ENCODE measurements at regions not wholly inside any gene's neighbourhood (a gene's known extent, or its start where the extent isn't known, plus 50 kb on each side); places are given as distances from the start of the nearest gene placed in this dataset.

DNA sequence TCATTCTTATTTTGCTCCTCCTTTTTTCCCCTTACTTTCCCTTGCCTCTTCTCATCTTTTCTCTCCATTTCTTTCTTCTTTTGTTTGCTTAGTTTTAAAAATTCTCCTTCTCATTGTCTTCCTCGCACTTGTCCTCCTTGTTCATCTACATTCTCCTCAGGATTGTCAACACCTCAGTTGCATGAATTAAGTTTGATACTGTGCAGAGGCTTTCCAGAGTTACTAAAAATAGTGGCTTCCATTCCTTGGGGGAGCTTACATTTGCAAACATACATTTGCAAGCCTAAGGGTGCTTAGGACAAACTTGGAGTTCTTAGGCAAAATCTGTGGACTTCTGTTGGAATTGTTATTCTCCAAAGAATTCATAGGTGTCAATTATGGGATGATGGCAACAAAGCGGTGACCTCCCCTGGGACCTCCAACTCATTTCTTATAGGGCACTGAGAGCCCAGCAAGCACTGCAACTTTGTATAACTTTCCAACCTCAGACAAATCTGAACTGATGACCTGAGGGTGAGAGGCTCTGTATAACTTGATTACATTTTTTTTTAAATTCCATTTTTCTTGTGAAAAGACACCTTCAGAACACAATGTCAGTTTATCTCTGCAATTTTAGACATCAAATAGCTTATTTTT lies 371.4 kb downstream of the TMEM38B start:
- CTCF ChIA-PET (ENCODE audit: unreplicated experiment) = no interaction called here
- DNase-seq (ENCODE audit: low spot score) = no peak
- no peaks in the 10 kb centered on the region for H3K79me2 ChIP-seq (ENCODE audit: insufficient read depth, low read depth, low read length)
- no peaks in the 10 kb centered on the region for H3K9me2 ChIP-seq (ENCODE audit: insufficient read depth, low read length)
- H4K20me1 ChIP-seq (ENCODE audit: insufficient read depth, low read length) = no peaks in the 10 kb centered on the region
- intact Hi-C loops (cut with micrococcal nuclease; ENCODE audit: unreplicated experiment) = no loop called here
- H3K36me3 ChIP-seq (ENCODE audit: insufficient read depth, low read length) = no peaks in the 10 kb centered on the region
- TF ChIP-seq EZH2phosphoT487 (IDR thresholded peaks at IDR 0.05; ENCODE audit: borderline replicate concordance, low read depth, low read length) = no peak
- TF ChIP-seq, protein P1, sequence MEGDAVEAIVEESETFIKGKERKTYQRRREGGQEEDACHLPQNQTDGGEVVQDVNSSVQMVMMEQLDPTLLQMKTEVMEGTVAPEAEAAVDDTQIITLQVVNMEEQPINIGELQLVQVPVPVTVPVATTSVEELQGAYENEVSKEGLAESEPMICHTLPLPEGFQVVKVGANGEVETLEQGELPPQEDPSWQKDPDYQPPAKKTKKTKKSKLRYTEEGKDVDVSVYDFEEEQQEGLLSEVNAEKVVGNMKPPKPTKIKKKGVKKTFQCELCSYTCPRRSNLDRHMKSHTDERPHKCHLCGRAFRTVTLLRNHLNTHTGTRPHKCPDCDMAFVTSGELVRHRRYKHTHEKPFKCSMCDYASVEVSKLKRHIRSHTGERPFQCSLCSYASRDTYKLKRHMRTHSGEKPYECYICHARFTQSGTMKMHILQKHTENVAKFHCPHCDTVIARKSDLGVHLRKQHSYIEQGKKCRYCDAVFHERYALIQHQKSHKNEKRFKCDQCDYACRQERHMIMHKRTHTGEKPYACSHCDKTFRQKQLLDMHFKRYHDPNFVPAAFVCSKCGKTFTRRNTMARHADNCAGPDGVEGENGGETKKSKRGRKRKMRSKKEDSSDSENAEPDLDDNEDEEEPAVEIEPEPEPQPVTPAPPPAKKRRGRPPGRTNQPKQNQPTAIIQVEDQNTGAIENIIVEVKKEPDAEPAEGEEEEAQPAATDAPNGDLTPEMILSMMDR (conservative IDR thresholded peaks at IDR 0.05; ENCODE audit: low read length) = no peak
- H3K4me2 ChIP-seq (ENCODE audit: low read length) = no peak overlapping the region
- no TSS peak for BruUV-seq (replicated peaks)
- H2AFZ ChIP-seq (ENCODE audit: low read length) = no peak overlapping the region
- no peaks in the 10 kb centered on the region for H3K4me1 ChIP-seq (ENCODE audit: insufficient read depth, low read length, poor library complexity, severe bottlenecking)
- H3K27ac ChIP-seq (ENCODE audit: low read depth, low read length, poor library complexity, severe bottlenecking) = no peak overlapping the region
- POLR2A ChIA-PET = no interaction called here
- no peak overlapping the region for H3K4me3 ChIP-seq (ENCODE audit: low read depth, low read length, poor library complexity, severe bottlenecking)
- H3K9me3 ChIP-seq (ENCODE audit: low read length) = no peaks in the 10 kb centered on the region

DNA sequence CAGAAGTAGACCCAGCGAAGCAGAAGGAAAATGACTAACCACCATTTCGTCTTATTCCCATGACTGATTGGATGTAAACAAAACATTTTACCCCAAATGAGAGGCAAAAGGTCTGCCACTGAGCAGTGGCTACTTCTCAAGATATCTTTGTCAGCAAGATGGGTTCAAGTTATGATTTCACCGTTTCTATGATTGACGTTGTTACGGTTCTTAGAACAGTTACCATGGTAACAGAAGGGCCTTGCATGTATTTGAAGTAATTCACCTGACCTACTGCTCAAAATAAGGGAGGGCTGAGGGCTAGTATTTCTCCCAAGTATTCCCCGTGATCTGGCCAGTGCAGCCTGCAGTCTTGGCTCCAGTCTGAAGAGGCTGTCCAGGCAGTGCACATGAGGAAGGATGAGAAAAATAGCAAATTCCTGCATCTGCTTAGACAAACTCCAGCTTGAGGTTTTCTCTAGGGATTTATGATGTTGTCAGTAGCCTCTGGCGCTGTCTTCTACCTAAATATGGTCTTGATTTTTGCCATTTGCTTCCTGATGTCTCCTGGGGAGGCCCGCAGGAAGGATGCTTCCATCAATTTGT lies 372.7 kb downstream of the TMEM38B start:
- H3K4me2 ChIP-seq (ENCODE audit: low read length) = no peak overlapping the region
- H2AFZ ChIP-seq (ENCODE audit: low read length) = no peak overlapping the region
- no TSS peak for BruUV-seq (replicated peaks)
- H3K4me3 ChIP-seq (ENCODE audit: low read depth, low read length, poor library complexity, severe bottlenecking) = no peak overlapping the region
- H3K9me2 ChIP-seq (ENCODE audit: insufficient read depth, low read length) = no peaks in the 10 kb centered on the region
- no peaks in the 10 kb centered on the region for H3K4me1 ChIP-seq (ENCODE audit: insufficient read depth, low read length, poor library complexity, severe bottlenecking)
- TF ChIP-seq, protein P1 (conservative IDR thresholded peaks at IDR 0.05; ENCODE audit: low read length) = no peak
- no peak for TF ChIP-seq EZH2phosphoT487 (IDR thresholded peaks at IDR 0.05; ENCODE audit: borderline replicate concordance, low read depth, low read length)
- no peaks in the 10 kb centered on the region for H3K79me2 ChIP-seq (ENCODE audit: insufficient read depth, low read depth, low read length)
- no peak for DNase-seq (ENCODE audit: low spot score)
- H4K20me1 ChIP-seq (ENCODE audit: insufficient read depth, low read length) = no peaks in the 10 kb centered on the region
- H3K9me3 ChIP-seq (ENCODE audit: low read length) = no peaks in the 10 kb centered on the region
- no peak overlapping the region for H3K27ac ChIP-seq (ENCODE audit: low read depth, low read length, poor library complexity, severe bottlenecking)
- CTCF ChIA-PET (ENCODE audit: unreplicated experiment) = no interaction called here
- intact Hi-C loops (cut with micrococcal nuclease; ENCODE audit: unreplicated experiment) = no loop called here
- H3K36me3 ChIP-seq (ENCODE audit: insufficient read depth, low read length) = no peaks in the 10 kb centered on the region
- POLR2A ChIA-PET = no interaction called here

DNA sequence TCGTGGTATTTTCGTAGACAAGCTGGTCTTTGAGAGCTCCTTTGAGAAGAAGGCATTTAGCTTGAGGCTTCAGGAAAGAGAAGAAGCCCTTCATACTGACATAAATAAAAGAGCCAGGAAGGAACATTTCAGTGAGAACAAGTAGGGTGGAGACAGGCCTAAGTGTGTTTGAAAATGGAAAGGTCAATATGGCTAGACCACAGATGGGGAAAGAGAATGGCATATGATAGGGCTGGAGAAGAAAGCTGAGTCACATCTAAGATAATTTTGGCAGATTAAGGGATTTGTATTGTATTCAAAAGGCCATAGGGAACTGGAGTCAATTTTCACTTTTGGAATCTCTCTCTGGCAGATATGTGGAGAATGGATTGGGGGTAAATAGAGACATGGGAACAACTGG lies 374.9 kb downstream of the TMEM38B start:
- Histone ChIP-seq H3K36me3 (ENCODE audit: insufficient read depth, low read length) (no peaks in the 10 kb centered on the region), H3K9me2 (ENCODE audit: insufficient read depth, low read length) (no peaks in the 10 kb centered on the region), H3K4me2 (ENCODE audit: low read length) (no peak overlapping the region), H2AFZ (ENCODE audit: low read length) (no peak overlapping the region), H3K27ac (ENCODE audit: low read depth, low read length, poor library complexity, severe bottlenecking) (no peak overlapping the region), H3K4me3 (ENCODE audit: low read depth, low read length, poor library complexity, severe bottlenecking) (no peak overlapping the region), H3K4me1 (ENCODE audit: insufficient read depth, low read length, poor library complexity, severe bottlenecking) (no peaks in the 10 kb centered on the region), H3K9me3 (ENCODE audit: low read length) (no peaks in the 10 kb centered on the region), H3K79me2 (ENCODE audit: insufficient read depth, low read depth, low read length) (no peaks in the 10 kb centered on the region), H4K20me1 (ENCODE audit: insufficient read depth, low read length) (no peaks in the 10 kb centered on the region)
- BruUV-seq (replicated peaks) = no TSS peak
- ChIA-PET POLR2A (no interaction called here), CTCF (ENCODE audit: unreplicated experiment) (no interaction called here)
- intact Hi-C loops (cut with micrococcal nuclease; ENCODE audit: unreplicated experiment) = no loop called here
- no peak for DNase-seq (ENCODE audit: low spot score)
- TF ChIP-seq, protein P1 (conservative IDR thresholded peaks at IDR 0.05; ENCODE audit: low read length) = no peak
- no peak for TF ChIP-seq EZH2phosphoT487 (IDR thresholded peaks at IDR 0.05; ENCODE audit: borderline replicate concordance, low read depth, low read length)
